HFF-Myc (cell line): ENCODE measurements at regions not wholly inside any gene's neighbourhood (a gene's known extent, or its start where the extent isn't known, plus 50 kb on each side); places are given as distances from the start of the nearest gene placed in this dataset.
"Not testable (repeated sequence)": the region's sequence is repeated elsewhere in the genome, so short reads cannot be mapped to it uniquely, and the experiment has no call there.

Source experiments
- DNase-seq: peaks from one replicate; pipeline ENCODE4 v3.0.0-alpha.2; 2011; ENCODE audit warnings: low read depth; ENCODE audit errors: extremely low read depth
- H3K4me3 ChIP-seq: replicated peaks from 2 replicates; pipeline ENCODE4 v1.5.1; 2011; ENCODE audit warnings: low read depth, mild to moderate bottlenecking, control low read depth, low read length
- CTCF ChIP-seq: IDR thresholded peaks from 2 replicates; pipeline ENCODE4 v1.5.1; 2012; ENCODE audit warnings: mild to moderate bottlenecking, low read depth, low read length, control low read depth; ENCODE audit errors: missing control alignments

- no peak for DNase-seq
- no peak for TF ChIP-seq CTCF
- H3K4me3 ChIP-seq, result no peak overlapping the region
These were observed 127.0 kb downstream of the SEC23IP start for GRCh38 chr10:120019568-120019967.

DNA sequence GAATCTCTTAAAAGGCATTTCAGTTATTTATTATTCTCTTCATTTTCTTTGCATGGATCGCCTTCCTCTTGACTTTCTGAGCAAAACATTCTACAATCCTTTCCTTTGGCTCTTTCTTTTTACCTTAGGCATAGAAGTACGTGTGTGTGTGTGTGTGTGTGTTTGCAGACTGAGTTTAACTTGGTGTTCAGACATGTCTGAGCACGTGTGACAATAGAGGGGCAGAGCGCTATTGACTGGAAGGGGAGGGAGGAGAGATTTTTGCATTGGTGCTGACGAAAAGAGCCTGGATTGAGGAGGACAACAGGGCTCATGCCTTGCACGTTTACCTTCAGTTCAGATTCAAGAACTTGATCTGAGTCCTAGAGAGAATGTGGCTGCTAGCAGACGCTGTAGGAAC lies 129.8 kb downstream of the SEC23IP start:
- DNase-seq, result no peak
- TF ChIP-seq CTCF, result no peak
- H3K4me3 ChIP-seq, result no peak overlapping the region

DNA sequence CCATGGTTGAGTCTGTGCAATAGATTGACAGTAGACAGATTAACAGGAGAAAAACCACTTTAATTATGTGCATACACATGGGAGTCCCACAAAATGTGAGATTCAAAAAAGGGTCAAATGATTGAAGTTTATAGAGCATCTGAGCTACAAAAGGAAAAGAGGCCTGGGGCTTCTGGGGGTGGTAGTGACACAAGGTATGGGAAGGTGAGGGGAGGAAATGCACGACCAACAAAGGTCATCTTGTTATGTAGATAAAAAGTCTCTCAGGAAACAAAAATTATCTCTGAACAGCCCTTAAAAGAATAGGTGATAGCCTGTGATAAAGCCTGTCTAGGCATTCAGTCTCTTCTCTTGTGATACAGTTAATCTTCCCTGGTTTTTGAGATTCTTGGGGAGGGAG lies 141.7 kb downstream of the SEC23IP start:
- DNase-seq, result no peak
- no peak for TF ChIP-seq CTCF
- no peak overlapping the region for H3K4me3 ChIP-seq

GRCh38 chr10:120039046-120039445 lies 146.5 kb downstream of the SEC23IP start:
- no peak for DNase-seq
- H3K4me3 ChIP-seq, result no peak overlapping the region
- no peak for TF ChIP-seq CTCF

DNA sequence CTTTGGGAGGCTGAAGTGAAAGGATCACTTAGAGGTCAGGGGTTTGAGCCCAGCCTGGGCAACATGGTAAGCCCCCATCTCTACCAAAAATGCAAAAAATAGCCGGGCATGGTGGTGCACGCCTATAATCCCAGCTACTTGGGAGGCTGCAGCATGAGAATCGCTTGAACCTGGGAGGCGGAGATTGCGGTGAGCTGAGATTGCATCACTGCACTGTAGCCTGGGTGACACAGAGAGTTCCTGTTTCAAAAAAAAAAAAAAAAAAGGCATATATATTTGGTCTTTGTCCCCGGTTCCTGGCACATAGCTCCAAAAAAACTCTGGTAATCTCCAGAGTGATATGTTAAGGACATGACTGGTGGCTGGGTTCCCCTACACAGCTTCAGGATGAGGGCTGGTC lies 147.3 kb downstream of the SEC23IP start:
- H3K4me3 ChIP-seq, result no peak overlapping the region
- TF ChIP-seq CTCF, result no peak
- no peak for DNase-seq

- H3K4me3 ChIP-seq, result no peak overlapping the region
- DNase-seq, result no peak
- no peak for TF ChIP-seq CTCF
These were observed 149.5 kb downstream of the SEC23IP start for GRCh38 chr10:120041807-120042559.

GRCh38 chr10:120042705-120043104 lies 150.2 kb downstream of the SEC23IP start:
- no peak for DNase-seq
- H3K4me3 ChIP-seq, result no peak overlapping the region
- no peak for TF ChIP-seq CTCF

DNA sequence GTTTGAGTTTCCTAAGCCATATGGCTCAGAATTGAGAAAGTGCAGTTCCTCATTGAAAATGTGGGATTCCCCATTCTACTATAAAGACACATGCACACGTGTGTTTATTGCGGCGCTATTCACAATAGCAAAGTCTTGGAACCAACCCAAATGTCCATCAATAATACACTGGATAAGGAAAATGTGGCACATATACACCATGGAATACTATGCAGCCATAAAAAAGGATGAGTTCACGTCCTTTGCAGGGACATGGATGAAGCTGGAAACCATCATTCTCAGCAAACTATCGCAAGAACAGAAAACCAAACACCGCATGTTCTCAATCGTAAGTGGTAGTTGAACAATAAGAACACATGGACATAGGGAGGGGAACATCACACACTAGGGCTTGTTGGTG lies 154.8 kb downstream of the SEC23IP start:
- DNase-seq, H3K4me3 ChIP-seq: not testable (repeated sequence)
